PC-9 (cell line): ENCODE measurements at regions not wholly inside any gene's neighbourhood (a gene's known extent, or its start where the extent isn't known, plus 50 kb on each side); places are given as distances from the start of the nearest gene placed in this dataset.

Experiments
- BruUV-seq: library from RNA; stranded (reverse); fragments of 400-500 nt; replicated peaks from 2 replicates; lab custom pipeline; 2021; lab: Mats Ljungman, UMichigan
- CTCF ChIA-PET: fragments of 300-600 bp; sonication (Branson Sonifier 250); formaldehyde crosslinking; loops from one replicate; lab custom pipeline; 2022; ENCODE audit warnings: antibody characterized with exemption; lab: Charles Lee
- POLR2A ChIA-PET: fragments of 300-600 bp; sonication (Branson Sonifier 250); formaldehyde crosslinking; loops from one replicate; lab custom pipeline; 2022; ENCODE audit warnings: antibody characterized with exemption; ENCODE audit not compliant: unreplicated experiment; lab: Charles Lee
- DNase-seq, 2 experiments: peaks; one replicate each; pipeline versions ENCODE4 v3.0.0 to v3.0.0-alpha.2; 2015 to 2022; ENCODE audit warnings: mixed read lengths in 1 of 2
- H2AFZ ChIP-seq: fragments of 200-600 bp; sonication (generic); 2 replicates; pipeline ENCODE4 v1.8.1; 2017; ENCODE audit warnings: antibody characterized with exemption
- H3F3A ChIP-seq: fragments of 200-600 bp; sonication (generic); 2 replicates; pipeline ENCODE4 v1.8.1; 2017; ENCODE audit warnings: antibody characterized with exemption, mild to moderate bottlenecking, low read depth; ENCODE audit not compliant: insufficient read depth
- H3K27ac ChIP-seq: fragments of 200-600 bp; sonication (generic); 2 replicates; pipeline ENCODE4 v1.6.1; 2016; ENCODE audit warnings: mixed run types
- H3K27me3 ChIP-seq: fragments of 200-600 bp; sonication (generic); 2 replicates; pipeline ENCODE4 v1.6.1; 2016; ENCODE audit warnings: low read depth, mixed run types; ENCODE audit not compliant: insufficient read depth
- H3K36me3 ChIP-seq: fragments of 200-600 bp; sonication (generic); 2 replicates; pipeline ENCODE4 v1.6.1; 2016; ENCODE audit warnings: low read depth, mixed run types
- H3K4me1 ChIP-seq: fragments of 200-600 bp; sonication (generic); replicated peaks from 2 replicates; pipeline ENCODE4 v1.6.1; 2016; ENCODE audit warnings: mixed run types; ENCODE audit not compliant: insufficient read depth
- H3K4me2 ChIP-seq: fragments of 200-600 bp; sonication (generic); 2 replicates; pipeline ENCODE4 v1.6.1; 2017; ENCODE audit warnings: mixed run types
- H3K4me3 ChIP-seq: fragments of 200-600 bp; sonication (generic); 2 replicates; pipeline ENCODE4 v1.6.1; 2016; ENCODE audit warnings: mixed run types
- H3K79me2 ChIP-seq: fragments of 200-600 bp; sonication (generic); 2 replicates; pipeline ENCODE4 v1.6.1; 2017; ENCODE audit warnings: low read depth, mixed run types
- H3K9me2 ChIP-seq: fragments of 200-600 bp; sonication (generic); 2 replicates; pipeline ENCODE4 v1.8.1; 2017; ENCODE audit warnings: mild to moderate bottlenecking; ENCODE audit not compliant: insufficient read depth
- H3K9me3 ChIP-seq: fragments of 200-600 bp; sonication (generic); 2 replicates; pipeline ENCODE4 v1.8.1; 2016; ENCODE audit warnings: low read depth; ENCODE audit not compliant: insufficient read depth
- H4K20me1 ChIP-seq: fragments of 200-600 bp; sonication (generic); 2 replicates; pipeline ENCODE4 v1.8.1; 2017; ENCODE audit not compliant: insufficient read depth
- EZH2 ChIP-seq: fragments of 200-600 bp; sonication (generic); IDR thresholded peaks from 2 replicates; pipeline ENCODE4 v1.8.0; 2017; ENCODE audit warnings: antibody characterized with exemption, low read depth
- intact Hi-C: fragments of 100-400 bp; cut with micrococcal nuclease; formaldehyde crosslinking; loops from one replicate; pipeline ENCODE4 v1.10.0; 2022; ENCODE audit not compliant: unreplicated experiment
- TF ChIP-seq, protein P1 (sequence below): fragments of 200-600 bp; sonication (generic); conservative IDR thresholded peaks from 2 replicates; pipeline ENCODE4 v1.6.1; 2017; ENCODE audit warnings: mixed run types, antibody characterized with exemption, mild to moderate bottlenecking, moderate library complexity

DNA sequence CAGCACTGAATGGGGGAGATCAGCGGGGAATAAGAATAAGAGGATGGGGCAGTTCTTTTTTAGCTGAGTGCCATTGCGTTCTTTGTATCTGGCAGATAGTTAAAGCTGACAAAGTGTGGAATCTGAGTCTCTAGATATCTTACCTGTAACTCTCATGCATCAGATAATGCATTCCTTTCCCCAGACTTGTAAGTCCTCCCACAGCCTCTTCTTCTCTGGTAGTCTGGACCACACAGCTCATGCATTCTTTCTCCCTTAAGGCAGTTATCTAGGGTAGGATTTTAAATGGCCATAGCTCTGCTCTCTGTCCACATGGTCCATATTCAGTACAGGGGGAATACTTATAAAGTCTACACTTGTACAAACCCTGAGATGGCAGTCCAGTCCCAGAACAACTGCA is 54.0 kb upstream of the FGF10 start:
- Histone ChIP-seq H3K79me2 (no peaks in the 10 kb centered on the region), H3K27me3 (no peaks in the 10 kb centered on the region), H3K9me3 (no peaks in the 10 kb centered on the region), H2AFZ (no peak overlapping the region), H3F3A (no peaks in the 10 kb centered on the region), H3K4me1 (no peaks in the 10 kb centered on the region), H3K4me3 (no peak overlapping the region), H3K9me2 (no peaks in the 10 kb centered on the region), H3K4me2 (no peak overlapping the region), H3K27ac (no peak overlapping the region), H3K36me3 (no peaks in the 10 kb centered on the region), H4K20me1 (no peaks in the 10 kb centered on the region)
- DNase-seq, result no peak
- TF ChIP-seq EZH2, result no peak
- TF ChIP-seq, protein P1, sequence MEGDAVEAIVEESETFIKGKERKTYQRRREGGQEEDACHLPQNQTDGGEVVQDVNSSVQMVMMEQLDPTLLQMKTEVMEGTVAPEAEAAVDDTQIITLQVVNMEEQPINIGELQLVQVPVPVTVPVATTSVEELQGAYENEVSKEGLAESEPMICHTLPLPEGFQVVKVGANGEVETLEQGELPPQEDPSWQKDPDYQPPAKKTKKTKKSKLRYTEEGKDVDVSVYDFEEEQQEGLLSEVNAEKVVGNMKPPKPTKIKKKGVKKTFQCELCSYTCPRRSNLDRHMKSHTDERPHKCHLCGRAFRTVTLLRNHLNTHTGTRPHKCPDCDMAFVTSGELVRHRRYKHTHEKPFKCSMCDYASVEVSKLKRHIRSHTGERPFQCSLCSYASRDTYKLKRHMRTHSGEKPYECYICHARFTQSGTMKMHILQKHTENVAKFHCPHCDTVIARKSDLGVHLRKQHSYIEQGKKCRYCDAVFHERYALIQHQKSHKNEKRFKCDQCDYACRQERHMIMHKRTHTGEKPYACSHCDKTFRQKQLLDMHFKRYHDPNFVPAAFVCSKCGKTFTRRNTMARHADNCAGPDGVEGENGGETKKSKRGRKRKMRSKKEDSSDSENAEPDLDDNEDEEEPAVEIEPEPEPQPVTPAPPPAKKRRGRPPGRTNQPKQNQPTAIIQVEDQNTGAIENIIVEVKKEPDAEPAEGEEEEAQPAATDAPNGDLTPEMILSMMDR, result no peak
- POLR2A ChIA-PET, result no interaction called here
- intact Hi-C loops, result no loop called here
- CTCF ChIA-PET, result no interaction called here
- no TSS peak for BruUV-seq

DNA sequence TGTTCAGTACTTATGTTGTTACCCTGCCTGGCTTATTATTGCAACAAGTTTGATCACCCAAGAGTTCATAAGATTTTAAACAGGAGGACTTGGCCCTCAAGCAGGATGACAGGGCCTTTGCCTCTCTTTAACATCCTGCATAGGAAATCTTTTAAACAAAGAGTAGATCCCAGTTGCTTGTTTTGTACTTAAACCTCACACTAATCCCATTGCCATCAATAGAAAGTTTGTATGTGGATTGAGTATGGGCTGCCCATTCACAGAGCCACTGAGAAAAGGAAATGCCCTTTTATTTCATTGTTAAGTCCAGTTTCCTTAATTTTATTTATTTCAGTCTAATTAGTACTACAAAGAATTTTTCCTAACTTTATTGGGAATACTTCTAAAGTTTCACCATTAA is 52.2 kb upstream of the FGF10 start:
- Histone ChIP-seq H3K4me1 (no peaks in the 10 kb centered on the region), H3K9me2 (no peaks in the 10 kb centered on the region), H3K27ac (no peak overlapping the region), H4K20me1 (no peaks in the 10 kb centered on the region), H3K4me3 (no peak overlapping the region), H3K36me3 (no peaks in the 10 kb centered on the region), H3K79me2 (no peaks in the 10 kb centered on the region), H3F3A (no peaks in the 10 kb centered on the region), H3K4me2 (no peak overlapping the region), H3K27me3 (no peaks in the 10 kb centered on the region), H2AFZ (no peak overlapping the region), H3K9me3 (no peaks in the 10 kb centered on the region)
- intact Hi-C loops, result no loop called here
- ChIA-PET POLR2A (no interaction called here), CTCF (no interaction called here)
- no peak for TF ChIP-seq EZH2
- TF ChIP-seq, protein P1, result no peak
- no peak for DNase-seq
- no TSS peak for BruUV-seq

DNA sequence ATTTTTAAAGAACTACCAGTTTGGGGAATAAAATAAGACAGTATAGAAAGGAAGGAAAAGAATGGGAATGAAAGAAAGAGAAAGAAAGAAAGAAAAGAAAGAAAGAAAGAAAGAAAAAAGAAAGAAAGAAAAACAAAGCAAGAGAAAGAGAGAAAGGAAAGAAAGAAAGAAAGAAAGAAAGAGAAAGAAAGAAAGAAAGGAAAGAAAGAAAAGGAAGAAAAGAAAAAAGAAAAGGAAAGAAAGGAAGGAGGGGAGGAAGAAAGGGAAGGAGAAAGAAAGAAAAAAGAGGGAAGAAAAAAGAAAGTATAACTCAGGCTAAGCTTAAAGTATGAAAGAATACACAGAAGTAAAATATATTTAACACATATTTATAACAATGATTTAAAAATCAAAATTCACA is 51.0 kb upstream of the FGF10 start:
- H3K27ac ChIP-seq, result no peak overlapping the region
- intact Hi-C loops, result no loop called here

More for the DNA sequence above, 51.0 kb upstream of the FGF10 start:
- ChIA-PET CTCF (no interaction called here), POLR2A (no interaction called here)
- Histone ChIP-seq H2AFZ (no peak overlapping the region), H3K27me3 (no peaks in the 10 kb centered on the region), H3K9me3 (no peaks in the 10 kb centered on the region), H3K4me3 (no peak overlapping the region), H3K4me1 (no peaks in the 10 kb centered on the region), H3K79me2 (no peaks in the 10 kb centered on the region), H3K36me3 (no peaks in the 10 kb centered on the region), H3K4me2 (no peak overlapping the region), H3F3A (no peaks in the 10 kb centered on the region), H3K9me2 (no peaks in the 10 kb centered on the region), H4K20me1 (no peaks in the 10 kb centered on the region)
- TF ChIP-seq EZH2, result no peak
- TF ChIP-seq, protein P1, result no peak
- BruUV-seq, result no TSS peak
- no peak for DNase-seq
